B cell (primary cell): ENCODE measurements at regions not wholly inside any gene's neighbourhood (a gene's known extent, or its start where the extent isn't known, plus 50 kb on each side); places are given as distances from the start of the nearest gene placed in this dataset.

Experiments
- EZH2 ChIP-seq: IDR thresholded peaks from 2 replicates; pipeline ENCODE4 v1.6.1; 2012; ENCODE audit warnings: borderline replicate concordance, low read depth, mild to moderate bottlenecking, moderate library complexity, low read length; ENCODE audit not compliant: insufficient read depth, poor library complexity, severe bottlenecking
- TF ChIP-seq, protein P1 (sequence below): fragments of 200-600 bp; IDR thresholded peaks from one replicate; pipeline ENCODE4 v1.8.0; 2022; ENCODE audit warnings: antibody characterized with exemption, mild to moderate bottlenecking

DNA sequence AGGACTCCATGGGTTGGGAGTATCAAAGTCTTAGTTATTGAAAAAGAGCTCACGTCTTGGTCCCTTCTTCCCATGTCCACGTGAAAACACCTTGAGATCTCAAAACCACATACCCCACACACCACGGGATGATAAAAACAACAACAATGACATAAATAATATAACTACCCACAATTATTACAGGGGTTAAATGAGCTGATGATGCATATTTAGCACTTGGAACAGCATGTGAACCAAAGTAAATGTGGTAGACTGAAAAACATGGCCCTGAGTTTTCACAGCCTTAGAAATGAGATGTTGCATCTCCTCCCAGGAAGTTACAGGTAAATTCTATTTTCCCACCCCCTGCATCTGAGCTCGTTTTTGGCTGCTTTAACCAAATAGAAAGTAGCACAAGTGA, 208.9 kb downstream of the C16orf95 start:
- TF ChIP-seq, protein P1, sequence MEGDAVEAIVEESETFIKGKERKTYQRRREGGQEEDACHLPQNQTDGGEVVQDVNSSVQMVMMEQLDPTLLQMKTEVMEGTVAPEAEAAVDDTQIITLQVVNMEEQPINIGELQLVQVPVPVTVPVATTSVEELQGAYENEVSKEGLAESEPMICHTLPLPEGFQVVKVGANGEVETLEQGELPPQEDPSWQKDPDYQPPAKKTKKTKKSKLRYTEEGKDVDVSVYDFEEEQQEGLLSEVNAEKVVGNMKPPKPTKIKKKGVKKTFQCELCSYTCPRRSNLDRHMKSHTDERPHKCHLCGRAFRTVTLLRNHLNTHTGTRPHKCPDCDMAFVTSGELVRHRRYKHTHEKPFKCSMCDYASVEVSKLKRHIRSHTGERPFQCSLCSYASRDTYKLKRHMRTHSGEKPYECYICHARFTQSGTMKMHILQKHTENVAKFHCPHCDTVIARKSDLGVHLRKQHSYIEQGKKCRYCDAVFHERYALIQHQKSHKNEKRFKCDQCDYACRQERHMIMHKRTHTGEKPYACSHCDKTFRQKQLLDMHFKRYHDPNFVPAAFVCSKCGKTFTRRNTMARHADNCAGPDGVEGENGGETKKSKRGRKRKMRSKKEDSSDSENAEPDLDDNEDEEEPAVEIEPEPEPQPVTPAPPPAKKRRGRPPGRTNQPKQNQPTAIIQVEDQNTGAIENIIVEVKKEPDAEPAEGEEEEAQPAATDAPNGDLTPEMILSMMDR = no peak
- no peak for TF ChIP-seq EZH2
